ENCODE measurements at regions not wholly inside any gene's neighbourhood (a gene's known extent, or its start where the extent isn't known, plus 50 kb on each side); places are given as distances from the start of the nearest gene placed in this dataset.

DNA sequence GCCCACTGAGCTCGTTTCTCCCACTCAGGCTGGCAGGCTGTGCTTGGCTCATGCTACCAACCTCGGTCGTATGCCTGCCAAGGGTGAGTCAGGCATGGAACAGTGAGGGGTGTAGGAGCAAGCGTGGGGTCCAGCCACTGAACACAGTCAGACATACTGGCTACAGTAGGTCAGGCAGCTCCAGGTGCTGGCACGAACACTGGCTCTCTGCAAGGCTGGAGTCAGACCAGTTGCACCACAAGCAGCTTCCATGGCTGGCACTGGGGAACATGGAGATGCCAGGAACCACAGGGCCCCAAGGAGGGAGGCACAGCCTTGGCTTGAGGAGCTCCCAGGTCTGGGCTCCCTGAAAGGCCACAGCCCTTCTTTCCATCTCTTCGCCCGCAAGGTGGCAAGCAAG is 410.7 kb upstream of the KIRREL3 start:
- TF ChIP-seq, protein P1, sequence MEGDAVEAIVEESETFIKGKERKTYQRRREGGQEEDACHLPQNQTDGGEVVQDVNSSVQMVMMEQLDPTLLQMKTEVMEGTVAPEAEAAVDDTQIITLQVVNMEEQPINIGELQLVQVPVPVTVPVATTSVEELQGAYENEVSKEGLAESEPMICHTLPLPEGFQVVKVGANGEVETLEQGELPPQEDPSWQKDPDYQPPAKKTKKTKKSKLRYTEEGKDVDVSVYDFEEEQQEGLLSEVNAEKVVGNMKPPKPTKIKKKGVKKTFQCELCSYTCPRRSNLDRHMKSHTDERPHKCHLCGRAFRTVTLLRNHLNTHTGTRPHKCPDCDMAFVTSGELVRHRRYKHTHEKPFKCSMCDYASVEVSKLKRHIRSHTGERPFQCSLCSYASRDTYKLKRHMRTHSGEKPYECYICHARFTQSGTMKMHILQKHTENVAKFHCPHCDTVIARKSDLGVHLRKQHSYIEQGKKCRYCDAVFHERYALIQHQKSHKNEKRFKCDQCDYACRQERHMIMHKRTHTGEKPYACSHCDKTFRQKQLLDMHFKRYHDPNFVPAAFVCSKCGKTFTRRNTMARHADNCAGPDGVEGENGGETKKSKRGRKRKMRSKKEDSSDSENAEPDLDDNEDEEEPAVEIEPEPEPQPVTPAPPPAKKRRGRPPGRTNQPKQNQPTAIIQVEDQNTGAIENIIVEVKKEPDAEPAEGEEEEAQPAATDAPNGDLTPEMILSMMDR (IDR thresholded peaks at IDR 0.05; ENCODE audit: low read depth, low read length), result no peak
- TF ChIP-seq EZH2phosphoT487 (IDR thresholded peaks at IDR 0.05; ENCODE audit: low read depth), result no peak

Data from OCI-LY3 (cell line).